Tibial nerve (tissue), 4 donors: ENCODE measurements at regions not wholly inside any gene's neighbourhood (a gene's known extent, or its start where the extent isn't known, plus 50 kb on each side); places are given as distances from the start of the nearest gene placed in this dataset.

Experiments used
- DNase-seq, 2 donors: peaks; one replicate each; pipeline ENCODE4 v3.0.0-alpha.2; 2019; ENCODE audit warnings: low spot score in 2 of 2
- H3K27ac ChIP-seq, 4 donors: fragments of 200-600 bp; sonication (generic) in 3 of 4; one replicate each; pipeline ENCODE4 v1.5.1; 2017 to 2019; ENCODE audit warnings: mild to moderate bottlenecking in 1 of 4
- H3K27me3 ChIP-seq, 2 donors: fragments of 200-600 bp; sonication (generic) in 1 of 2; one replicate each; pipeline versions ENCODE4 v1.5.1 to v1.6.0; 2017 to 2019
- H3K36me3 ChIP-seq, 3 donors: fragments of 200-600 bp; sonication (generic); one replicate each; pipeline ENCODE4 v1.5.1; 2018 to 2019
- H3K4me1 ChIP-seq, 4 donors: fragments of 200-600 bp; sonication (generic) in 3 of 4; one replicate each; pipeline ENCODE4 v1.5.1; 2017 to 2019
- H3K4me3 ChIP-seq, 4 donors: fragments of 200-600 bp; sonication (generic) in 3 of 4; one replicate each; pipeline ENCODE4 v1.5.1; 2017 to 2019; ENCODE audit warnings: mild to moderate bottlenecking in 1 of 4, moderate library complexity in 1 of 4
- H3K9me3 ChIP-seq, 4 donors: fragments of 200-600 bp; sonication (generic) in 3 of 4; one replicate each; pipeline ENCODE4 v1.5.1; 2017 to 2019
- EP300 ChIP-seq, 2 donors: sonication (generic); formaldehyde crosslinking; IDR thresholded peaks; one replicate each; pipeline ENCODE4 v1.6.1; 2017; ENCODE audit warnings: antibody characterized with exemption in 2 of 2, mild to moderate bottlenecking in 1 of 2
- POLR2A ChIP-seq, 2 donors: fragments of 450-650 bp; IDR thresholded peaks; one replicate each; pipeline ENCODE4 v1.6.1; 2017; ENCODE audit warnings: antibody characterized with exemption in 2 of 2, mild to moderate bottlenecking in 2 of 2, moderate library complexity in 2 of 2
- WGBS, 2 donors: methylation state at CpG; one replicate each; pipeline ENCODE4 v1.1.5; 2018; 5-methylcytosine and 5-hydroxymethylcytosine counted together
- TF ChIP-seq, protein P1 (sequence below), 5 experiments: fragments of 200-600 bp in 3 of 5; fragments of 450-650 bp in 2 of 5; sonication (generic) in 3 of 5; IDR thresholded peaks; one replicate each; pipeline ENCODE4 v1.5.1; 2016 to 2019; ENCODE audit warnings: antibody characterized with exemption in 5 of 5, mild to moderate bottlenecking in 3 of 5, moderate library complexity in 2 of 5

DNA sequence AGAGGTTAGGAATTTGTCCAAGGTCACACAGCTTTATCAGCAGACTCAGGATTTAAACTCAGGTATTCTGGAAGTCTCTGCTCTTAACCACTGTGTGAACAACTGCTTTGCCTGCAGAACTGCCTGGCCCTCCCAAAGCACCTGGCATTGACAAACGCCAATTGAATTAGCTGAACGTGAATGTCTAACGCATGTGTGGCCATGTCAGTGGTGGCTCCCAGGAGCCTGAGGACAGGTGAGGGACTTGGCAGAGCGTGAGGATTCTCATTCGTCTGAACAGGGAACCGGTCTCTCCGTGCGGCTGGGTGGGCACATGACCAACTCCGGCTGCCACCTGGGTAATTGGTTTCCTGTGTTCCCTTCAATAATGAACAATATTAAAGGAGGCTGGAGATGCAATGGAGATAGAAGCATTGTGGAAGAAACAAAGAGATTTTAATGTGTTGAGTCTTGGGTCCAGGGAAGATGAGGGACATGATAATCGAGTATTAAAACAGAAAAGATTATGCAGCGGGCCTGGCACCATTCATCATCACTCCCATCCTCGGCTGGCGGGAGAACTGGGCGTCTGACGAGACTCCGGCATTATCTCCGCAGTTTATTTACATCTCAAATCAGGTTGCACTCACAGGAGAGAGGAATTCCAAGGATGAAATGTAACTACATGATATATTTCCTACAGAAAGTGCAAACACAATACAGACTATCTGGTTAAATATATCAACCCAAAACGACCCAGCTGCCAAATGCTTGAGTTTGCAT lies 113.5 kb downstream of the NPIPB5 start:
- Histone ChIP-seq H3K27ac (no peak overlapping the region), H3K27me3 (no peaks in the 10 kb centered on the region), H3K9me3 (peaks cover 0 to 7% (median 0%) of the 10 kb centered on the region in 4 donors), H3K4me1 (no peaks in the 10 kb centered on the region), H3K4me3 (no peak overlapping the region), H3K36me3 (no peaks in the 10 kb centered on the region)
- TF ChIP-seq EP300 (IDR thresholded peaks at IDR 0.05), result no peak
- TF ChIP-seq POLR2A (IDR thresholded peaks at IDR 0.05), result no peak
- TF ChIP-seq, protein P1, sequence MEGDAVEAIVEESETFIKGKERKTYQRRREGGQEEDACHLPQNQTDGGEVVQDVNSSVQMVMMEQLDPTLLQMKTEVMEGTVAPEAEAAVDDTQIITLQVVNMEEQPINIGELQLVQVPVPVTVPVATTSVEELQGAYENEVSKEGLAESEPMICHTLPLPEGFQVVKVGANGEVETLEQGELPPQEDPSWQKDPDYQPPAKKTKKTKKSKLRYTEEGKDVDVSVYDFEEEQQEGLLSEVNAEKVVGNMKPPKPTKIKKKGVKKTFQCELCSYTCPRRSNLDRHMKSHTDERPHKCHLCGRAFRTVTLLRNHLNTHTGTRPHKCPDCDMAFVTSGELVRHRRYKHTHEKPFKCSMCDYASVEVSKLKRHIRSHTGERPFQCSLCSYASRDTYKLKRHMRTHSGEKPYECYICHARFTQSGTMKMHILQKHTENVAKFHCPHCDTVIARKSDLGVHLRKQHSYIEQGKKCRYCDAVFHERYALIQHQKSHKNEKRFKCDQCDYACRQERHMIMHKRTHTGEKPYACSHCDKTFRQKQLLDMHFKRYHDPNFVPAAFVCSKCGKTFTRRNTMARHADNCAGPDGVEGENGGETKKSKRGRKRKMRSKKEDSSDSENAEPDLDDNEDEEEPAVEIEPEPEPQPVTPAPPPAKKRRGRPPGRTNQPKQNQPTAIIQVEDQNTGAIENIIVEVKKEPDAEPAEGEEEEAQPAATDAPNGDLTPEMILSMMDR (IDR thresholded peaks at IDR 0.05), result no peak
- no peak for DNase-seq
- WGBS, 2 donors, result 82 to 83% methylated on average over 18 of the region's 18 CpGs

DNA sequence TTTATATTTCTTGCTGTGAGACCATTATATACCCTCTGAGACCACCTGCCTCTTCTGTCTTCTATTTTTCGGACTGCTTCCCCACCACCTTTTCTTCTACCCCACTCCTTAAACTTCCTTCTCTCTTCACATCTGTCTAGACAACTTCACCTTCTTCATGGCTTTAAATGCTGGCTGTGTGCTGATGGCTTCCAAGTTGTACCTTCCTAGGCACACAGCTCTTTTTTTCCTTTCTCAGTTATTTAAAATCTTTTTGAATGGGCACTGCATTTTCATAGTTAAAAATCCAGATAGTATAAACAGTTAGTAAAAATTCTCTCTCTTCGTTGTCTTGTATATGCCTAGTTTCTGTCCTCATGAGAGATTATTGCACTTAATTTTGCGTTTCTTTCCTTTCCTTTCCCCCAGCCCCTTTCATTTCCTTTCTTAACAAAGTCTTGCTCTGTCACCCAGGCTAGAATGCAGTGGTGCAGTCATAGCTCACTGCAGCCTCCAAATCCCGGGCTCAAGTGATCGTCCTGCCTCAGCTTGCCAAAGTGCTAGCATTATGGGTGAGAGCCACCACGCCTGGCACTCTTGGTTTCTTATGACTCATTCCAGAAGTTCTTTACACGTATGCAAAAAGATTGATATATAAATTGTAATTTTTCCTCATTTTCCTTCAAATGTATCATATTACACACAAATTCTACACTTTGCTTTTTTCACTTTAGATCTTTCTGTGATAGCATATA lies 114.3 kb downstream of the NPIPB5 start:
- no peak for DNase-seq
- H3K9me3 ChIP-seq, result peaks cover 0 to 7% (median 0%) of the 10 kb centered on the region in 4 donors
- 69 to 73% methylated on average over 7 of the region's 7 CpGs for whole genome bisulfite sequencing, 2 donors

DNA sequence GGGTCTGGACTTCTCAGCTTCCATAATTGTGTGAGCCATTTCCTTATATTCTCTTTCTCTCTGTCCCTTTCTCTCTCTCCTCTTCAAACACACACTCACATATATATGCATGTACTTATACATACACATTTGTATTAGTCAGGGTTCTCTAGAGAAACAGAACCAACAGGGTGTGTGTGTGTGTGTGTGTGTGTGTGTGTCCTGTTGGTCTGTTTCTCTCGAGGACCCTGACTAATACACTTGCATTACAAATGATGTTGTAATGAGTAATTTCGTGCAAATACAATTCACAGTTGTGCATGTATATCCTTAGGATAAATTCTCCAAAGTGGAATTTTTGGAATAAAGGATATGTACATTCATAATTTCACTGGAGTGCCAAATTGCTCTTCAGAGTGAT lies 115.3 kb downstream of the NPIPB5 start:
- no peaks in the 10 kb centered on the region for H3K4me1 ChIP-seq
- H3K9me3 ChIP-seq, result peaks cover 0 to 7% (median 0%) of the 10 kb centered on the region in 4 donors
- 57 to 68% methylated on average over 2 of the region's 2 CpGs for WGBS, 2 donors
- no peak overlapping the region for H3K27ac ChIP-seq
- H3K36me3 ChIP-seq, result no peaks in the 10 kb centered on the region
- TF ChIP-seq EP300 (IDR thresholded peaks at IDR 0.05), result no peak
- TF ChIP-seq, protein P1 (IDR thresholded peaks at IDR 0.05), result no peak
- TF ChIP-seq POLR2A (IDR thresholded peaks at IDR 0.05), result no peak
- DNase-seq, result no peak
- no peaks in the 10 kb centered on the region for H3K27me3 ChIP-seq
- H3K4me3 ChIP-seq, result no peak overlapping the region

More for the DNA sequence above, 114.3 kb downstream of the NPIPB5 start:
- Histone ChIP-seq H3K27ac (no peak overlapping the region), H3K4me3 (no peak overlapping the region), H3K27me3 (no peaks in the 10 kb centered on the region), H3K36me3 (no peaks in the 10 kb centered on the region), H3K4me1 (no peaks in the 10 kb centered on the region)
- TF ChIP-seq EP300 (IDR thresholded peaks at IDR 0.05) (no peak), POLR2A (IDR thresholded peaks at IDR 0.05) (no peak)
- TF ChIP-seq, protein P1 (IDR thresholded peaks at IDR 0.05), result no peak

DNA sequence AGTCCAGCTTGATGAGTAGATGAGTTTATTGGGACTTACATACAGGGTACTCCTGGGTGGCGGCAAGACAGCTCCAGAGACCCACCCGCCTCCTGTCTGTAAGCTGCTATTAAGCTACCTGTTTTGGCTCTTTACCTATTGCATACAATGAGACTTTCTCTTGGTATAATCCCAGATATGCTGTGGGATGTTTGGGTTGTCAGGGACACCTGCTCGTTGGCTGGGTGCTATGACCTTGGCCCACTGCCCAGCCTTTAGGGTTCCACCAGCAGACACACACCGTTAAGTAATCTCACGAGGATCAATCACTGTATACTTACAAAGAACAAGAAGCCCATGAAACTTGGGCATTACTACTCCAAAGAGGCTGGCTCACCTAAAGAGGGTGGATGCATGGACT lies 116.4 kb downstream of the NPIPB5 start:
- Histone ChIP-seq H3K9me3 (peaks cover 0 to 7% (median 0%) of the 10 kb centered on the region in 4 donors), H3K27me3 (no peaks in the 10 kb centered on the region), H3K4me3 (no peak overlapping the region), H3K4me1 (no peaks in the 10 kb centered on the region), H3K36me3 (no peaks in the 10 kb centered on the region), H3K27ac (no peak overlapping the region)
- 74 to 76% methylated on average over 5 of the region's 5 CpGs for WGBS, 2 donors
- no peak for DNase-seq
- TF ChIP-seq, protein P1 (IDR thresholded peaks at IDR 0.05), result no peak
- TF ChIP-seq EP300 (IDR thresholded peaks at IDR 0.05) (no peak), POLR2A (IDR thresholded peaks at IDR 0.05) (no peak)

DNA sequence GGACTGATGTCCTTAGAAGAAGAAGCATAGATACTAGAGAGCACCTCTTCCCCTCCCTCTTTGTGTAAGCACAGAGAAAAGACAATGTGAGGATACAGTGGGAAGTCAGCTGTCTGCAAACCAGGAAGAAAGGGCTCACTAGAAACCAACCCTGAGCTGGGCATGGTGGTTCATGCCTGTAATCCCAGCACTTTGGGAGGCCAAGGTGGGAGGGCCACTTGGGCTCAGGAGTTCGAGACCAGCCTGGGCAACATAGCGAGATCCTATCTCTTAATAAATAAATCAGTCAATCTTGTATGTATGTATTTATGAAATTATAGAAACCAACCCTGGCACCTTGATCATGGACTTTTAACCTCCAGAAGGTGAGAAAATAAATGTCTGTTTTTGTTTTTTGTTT lies 118.3 kb downstream of the NPIPB5 start:
- H3K9me3 ChIP-seq, result peaks cover 0 to 7% (median 0%) of the 10 kb centered on the region in 4 donors
- TF ChIP-seq POLR2A (IDR thresholded peaks at IDR 0.05), result no peak
- TF ChIP-seq, protein P1 (IDR thresholded peaks at IDR 0.05), result no peak
- no peak for TF ChIP-seq EP300 (IDR thresholded peaks at IDR 0.05)
- no peak for DNase-seq
- 92 to 96% methylated on average over 2 of the region's 2 CpGs for WGBS, 2 donors
- no peak overlapping the region for H3K4me3 ChIP-seq
- H3K27me3 ChIP-seq, result no peaks in the 10 kb centered on the region
- H3K27ac ChIP-seq, result no peak overlapping the region
- H3K4me1 ChIP-seq, result no peaks in the 10 kb centered on the region
- no peaks in the 10 kb centered on the region for H3K36me3 ChIP-seq
